Activated gamma-delta T cell treated with Interleukin-2 at 50 U/mL for 16 hours (primary cell): ENCODE measurements at regions not wholly inside any gene's neighbourhood (a gene's known extent, or its start where the extent isn't known, plus 50 kb on each side); places are given as distances from the start of the nearest gene placed in this dataset.

ENCODE experiments used
- DNase-seq: peaks from one replicate; pipeline ENCODE4 v3.0.0-alpha.2; 2020

DNA sequence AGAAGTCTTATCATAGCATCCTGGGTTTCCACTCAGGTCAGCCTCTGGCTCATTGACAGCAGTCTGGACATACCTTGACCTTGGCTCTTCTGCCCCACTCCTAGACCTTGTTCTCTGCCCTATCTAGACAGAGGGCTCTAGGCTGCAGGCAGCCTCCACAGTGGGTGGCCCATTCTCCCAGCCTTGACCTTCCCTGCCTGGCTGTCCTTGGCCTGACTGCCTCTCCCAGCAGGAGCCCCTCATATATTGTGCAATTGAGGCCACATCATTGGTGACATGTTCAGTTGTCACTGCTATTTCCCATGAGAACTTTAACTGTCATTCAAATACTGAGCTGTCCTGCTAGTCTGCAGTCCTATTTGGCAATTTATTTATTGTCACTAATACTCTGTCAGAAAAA, 503.4 kb downstream of the PLXNA4 start:
- no peak for DNase-seq

DNA sequence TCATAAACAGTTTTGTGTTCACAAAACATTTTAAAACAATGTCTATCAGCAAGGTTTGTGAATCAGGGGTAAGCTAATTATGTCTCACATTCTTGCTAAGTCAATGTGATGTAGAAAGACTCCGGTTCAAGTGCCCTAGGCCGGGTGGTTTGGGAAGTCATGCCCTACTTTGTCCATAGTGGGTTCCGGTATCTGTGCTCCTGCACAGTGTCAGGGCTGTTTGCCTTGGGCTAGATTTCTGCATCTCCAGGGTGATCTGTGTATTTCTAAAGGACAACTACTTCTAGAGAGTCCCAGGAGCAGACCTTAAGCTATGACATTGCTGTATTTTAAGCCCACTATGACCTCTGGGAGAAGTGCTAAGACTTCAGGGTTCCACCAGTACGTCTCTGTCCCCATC, 504.1 kb downstream of the PLXNA4 start:
- DNase-seq: no peak

DNA sequence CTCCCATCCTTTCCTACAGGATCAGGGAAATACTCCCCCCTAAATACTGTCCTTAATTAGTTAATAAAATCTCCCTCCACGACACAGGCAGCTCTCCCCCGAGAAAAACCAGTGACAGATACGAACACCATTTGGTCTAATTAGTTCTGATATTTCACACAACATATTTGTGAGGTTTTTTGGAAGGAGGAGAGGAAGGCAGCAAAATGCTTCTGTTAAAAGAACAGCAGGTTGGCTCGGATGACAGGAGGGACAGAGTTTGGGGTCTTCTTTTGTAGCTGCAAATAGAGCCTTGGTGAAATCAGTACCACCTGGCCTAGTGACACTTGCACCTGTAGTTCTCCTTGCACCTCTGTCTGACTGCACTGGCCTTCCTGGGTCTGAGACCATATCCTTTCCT, 507.0 kb downstream of the PLXNA4 start:
- DNase-seq: no peak

DNA sequence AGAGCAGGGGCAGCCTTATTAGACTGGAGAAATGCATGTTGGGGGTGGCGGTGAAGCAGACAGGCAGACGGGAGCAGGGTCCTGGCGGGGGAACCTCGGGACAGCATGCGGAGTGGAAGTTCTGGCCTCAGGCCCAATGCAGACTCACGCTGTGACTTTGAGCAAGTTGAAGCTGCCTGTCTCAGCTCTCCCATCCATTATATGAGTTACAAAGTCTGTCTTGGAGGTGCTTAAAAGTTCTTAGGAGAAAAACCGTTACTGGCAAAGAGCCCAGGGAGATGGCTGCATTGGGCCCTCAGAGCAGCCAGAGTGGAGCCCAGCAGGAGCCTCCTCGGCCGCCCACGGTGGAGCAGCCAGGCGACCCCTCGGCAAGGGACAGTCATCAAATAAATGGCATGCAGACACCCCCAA, 509.5 kb downstream of the PLXNA4 start:
- DNase-seq: no peak

- DNase-seq: no peak
These were observed 509.7 kb upstream of the PODXL start for GRCh38 chr7:132065989-132066603.

DNA sequence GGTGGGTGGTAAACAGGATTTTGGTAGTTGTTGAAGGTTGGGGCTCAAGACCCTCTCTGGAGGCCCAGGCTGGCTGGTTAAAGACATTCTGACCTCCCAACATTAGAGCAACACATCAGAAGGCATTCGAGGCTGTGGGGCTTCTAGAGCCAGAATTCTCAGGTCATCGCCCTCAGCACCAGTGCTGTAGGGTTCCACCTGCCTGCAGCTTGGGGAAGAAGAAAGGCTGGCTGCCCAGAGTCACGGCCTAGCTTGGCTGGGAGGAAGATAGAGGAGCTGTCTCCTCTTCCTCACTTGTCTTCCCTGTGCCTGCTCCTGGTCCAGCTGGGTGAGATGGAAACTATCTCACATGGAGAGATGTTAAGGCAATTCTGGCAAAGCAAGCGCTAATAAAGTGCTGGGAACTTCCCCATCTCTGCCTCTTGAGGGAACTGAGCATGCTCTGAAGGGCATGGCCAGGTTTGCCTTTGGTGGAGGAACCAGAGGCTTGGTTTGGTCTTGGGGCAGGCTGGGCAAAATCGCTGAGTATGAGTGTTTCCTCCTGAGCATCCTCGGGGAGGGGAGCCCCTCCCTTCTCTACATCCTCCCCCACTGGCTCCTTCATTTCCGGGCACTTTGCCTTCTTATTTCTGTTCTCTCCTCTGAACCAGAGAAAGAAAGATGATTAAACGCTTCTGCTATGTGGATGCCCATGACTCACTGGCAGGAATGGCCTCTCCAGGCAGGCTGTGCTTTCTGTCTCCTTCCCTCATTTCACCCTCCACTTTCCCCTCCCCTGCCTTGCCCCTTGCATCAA, 509.0 kb upstream of the PODXL start:
- DNase-seq: no peak

DNA sequence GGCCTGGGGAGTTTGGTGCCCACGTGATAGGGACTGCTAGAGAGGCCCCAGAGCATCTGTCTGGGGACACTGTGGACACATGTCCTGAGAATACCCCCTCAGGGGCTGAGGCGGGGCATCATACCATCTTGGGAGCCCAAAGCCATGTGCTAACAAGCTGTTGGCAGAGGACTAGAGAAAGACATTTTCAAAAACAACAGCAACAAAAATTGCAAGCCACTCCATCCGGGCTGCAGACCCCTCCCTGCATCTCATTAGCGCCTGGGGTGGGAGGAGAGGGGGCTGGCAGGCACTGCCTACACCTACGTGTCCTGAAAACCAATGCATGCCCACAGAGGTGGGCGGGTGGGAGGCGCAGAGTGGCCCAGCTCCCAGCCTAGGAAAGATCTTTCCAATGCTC, 507.4 kb upstream of the PODXL start:
- no peak for DNase-seq

GRCh38 chr7:132061937-132062336, 505.5 kb upstream of the PODXL start:
- DNase-seq: no peak

DNA sequence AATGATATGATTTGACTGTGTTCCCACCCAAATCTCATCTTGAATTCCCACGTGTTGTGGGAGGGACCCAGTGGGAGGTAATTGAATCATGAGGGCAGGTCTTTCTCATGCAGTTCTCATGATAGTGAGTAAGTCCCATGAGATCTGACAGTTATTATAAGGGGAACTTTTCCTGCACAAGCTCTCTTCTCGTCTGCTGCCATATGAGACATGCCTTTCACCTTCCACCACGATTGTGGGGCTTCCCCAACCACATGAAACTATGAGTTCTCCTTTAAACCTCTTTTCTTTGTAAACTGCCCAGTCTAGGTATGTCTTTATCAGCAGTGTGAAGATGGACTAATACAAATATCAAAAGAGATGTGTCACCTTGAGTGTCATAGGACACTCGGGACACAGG, 502.7 kb upstream of the PODXL start:
- no peak for DNase-seq

DNA sequence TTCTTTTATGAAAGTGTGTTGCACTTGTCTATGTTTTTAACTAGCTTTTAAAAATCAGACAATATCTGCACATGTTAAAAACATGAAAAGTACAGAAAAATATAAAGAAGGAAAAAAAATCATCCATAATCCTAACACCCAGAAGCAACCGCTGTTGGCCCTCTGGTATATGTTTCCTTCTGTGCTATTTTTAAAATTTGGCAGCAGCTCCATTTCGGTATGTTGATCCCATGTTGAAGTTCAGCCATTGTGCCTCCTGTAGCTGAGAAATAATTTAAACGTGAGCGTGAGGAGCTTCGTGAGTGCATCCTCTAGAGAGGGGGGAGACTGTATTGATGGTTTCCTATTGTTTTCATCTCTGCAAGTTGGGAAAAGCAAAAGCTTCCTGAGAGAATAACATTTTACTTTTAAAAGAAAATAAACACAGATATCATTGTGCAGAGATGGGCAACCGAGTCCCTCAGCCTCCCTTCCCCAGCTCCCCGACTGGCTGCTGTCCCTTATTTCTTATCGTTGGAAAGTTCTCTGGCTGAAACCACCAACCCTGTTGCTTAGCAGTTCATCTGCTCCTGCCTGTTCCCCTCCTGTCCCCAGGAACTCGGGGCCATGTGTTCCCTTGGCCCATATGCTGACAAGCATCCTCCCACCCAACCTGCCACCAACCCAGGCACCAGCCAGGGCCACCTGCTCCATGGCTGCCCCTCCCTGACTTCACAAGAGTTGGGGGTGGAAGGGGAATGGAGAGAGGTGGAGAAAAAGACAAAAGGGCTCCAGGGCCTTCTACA, 499.1 kb upstream of the PODXL start:
- DNase-seq: no peak

- DNase-seq: no peak
These were observed 497.4 kb upstream of the PODXL start for GRCh38 chr7:132053871-132054270.

GRCh38 chr7:132051311-132051710, 494.9 kb upstream of the PODXL start:
- no peak for DNase-seq

DNA sequence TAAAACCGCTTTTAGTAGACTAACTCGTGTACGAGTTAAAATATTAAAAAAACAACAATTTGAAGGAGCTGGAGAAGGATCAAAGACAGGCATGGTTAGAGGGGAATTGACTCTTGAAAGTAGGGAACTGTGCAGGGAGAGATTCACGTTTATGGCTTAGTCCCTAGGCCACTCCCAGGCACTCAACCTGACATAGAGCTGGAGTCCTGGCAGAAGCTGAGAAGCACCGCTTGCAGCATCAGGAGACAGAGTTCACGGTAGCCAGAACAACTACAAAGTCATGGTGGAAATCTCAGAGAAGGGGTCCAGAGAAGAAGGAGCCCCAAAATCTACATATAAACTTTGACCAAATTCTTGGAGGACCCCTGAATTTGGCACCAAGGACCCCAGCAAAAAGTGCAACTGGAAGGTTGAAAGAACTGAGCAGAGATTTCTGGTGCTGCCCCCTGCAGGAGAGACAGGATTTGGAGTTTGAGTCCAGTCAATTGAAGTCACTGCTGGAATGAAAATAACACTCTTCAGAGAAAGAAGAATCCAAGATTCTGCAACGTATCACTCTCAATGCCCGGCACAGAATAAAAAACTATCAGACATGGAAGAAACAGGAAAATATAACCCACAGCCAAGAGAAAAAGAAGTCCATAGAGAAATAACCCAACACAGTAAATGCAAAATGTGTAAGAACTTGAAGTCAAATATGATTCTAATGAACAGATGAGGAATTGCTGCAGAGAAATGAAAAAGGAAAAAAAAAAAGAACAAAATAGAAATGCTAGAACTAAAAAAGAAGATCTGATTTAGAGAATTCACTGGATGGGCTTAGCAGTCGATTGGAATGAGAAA, 493.3 kb upstream of the PODXL start:
- DNase-seq: no peak

- DNase-seq: no peak
These were observed 489.1 kb upstream of the PODXL start for GRCh38 chr7:132045481-132045980.

DNA sequence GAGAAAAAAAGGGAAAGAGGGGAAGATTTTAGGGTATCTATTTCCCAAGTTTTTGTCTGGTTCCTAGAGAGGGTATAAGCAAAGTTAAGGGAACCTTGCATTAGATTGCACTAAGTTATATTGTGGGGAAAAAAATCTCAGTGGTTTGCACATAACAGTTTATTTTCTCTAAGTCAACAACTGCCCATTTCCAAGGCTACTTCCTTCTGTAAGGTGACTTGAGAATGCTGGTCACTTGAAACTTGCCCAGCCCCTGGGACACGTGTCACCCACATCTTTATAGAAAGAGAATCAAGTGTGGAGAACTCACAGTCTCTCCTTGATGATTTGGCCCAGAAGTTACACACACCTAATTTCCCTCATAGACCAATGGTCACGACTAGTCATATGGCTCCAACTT, 488.6 kb upstream of the PODXL start:
- DNase-seq: no peak

DNA sequence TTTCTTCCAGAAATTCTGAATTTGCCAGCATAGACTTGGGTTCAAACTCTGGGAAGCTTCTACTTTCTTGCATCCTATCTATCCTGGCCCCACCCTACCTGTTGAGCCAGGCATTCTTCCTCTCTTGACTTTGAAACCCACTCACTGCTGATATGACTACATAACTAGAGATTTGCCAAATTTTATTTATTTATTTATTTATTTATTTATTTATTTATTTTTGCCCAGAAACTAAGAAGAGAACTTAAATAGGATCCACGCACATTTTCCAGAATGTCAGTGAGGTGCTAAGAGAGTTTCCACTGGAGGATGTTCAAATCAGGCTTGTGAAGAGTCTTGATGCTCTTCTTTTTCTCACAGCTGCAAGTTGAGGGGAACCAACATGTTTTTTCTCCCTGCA, 487.8 kb upstream of the PODXL start:
- DNase-seq: no peak

GRCh38 chr7:132041108-132041507, 484.7 kb upstream of the PODXL start:
- DNase-seq: no peak

- DNase-seq: no peak
These were observed 479.3 kb upstream of the PODXL start for GRCh38 chr7:132035517-132036362.

GRCh38 chr7:132034748-132035416, 478.5 kb upstream of the PODXL start:
- DNase-seq: no peak

DNA sequence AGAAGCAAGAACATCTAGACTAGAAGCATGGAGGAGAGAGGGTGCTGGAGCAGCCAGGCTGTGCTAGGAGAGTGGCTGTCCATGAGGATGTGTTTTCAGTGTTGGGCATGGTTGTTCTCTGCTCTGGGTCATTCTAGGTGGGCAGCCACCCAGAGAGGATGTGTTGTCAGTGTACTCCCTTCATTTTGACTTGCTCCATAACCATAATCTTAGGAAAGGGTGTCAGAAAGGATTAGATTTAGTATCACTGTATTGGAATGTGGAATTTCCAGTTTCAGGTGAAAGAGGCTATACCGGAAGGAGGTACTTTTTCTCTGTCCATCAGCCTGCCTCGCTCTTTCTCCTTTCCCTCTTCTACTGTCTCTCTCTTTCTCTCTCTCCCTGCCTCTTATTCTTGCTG, 474.5 kb upstream of the PODXL start:
- no peak for DNase-seq

- no peak for DNase-seq
These were observed 473.7 kb upstream of the PODXL start for GRCh38 chr7:132030086-132030568.
